NOMO-1 treated with dmso at 0.1 percent for 144 hours (cell line): ENCODE measurements at regions not wholly inside any gene's neighbourhood (a gene's known extent, or its start where the extent isn't known, plus 50 kb on each side); places are given as distances from the start of the nearest gene placed in this dataset.

ENCODE experiments used
- DNase-seq: peaks from one replicate; lab custom pipeline; 2025; ENCODE audit not compliant: unreplicated experiment; lab: John Stamatoyannopoulos, UW

GRCh38 chr5:39829441-39829840 lies 404.7 kb upstream of the DAB2 start:
- DNase-seq: no peak

GRCh38 chr5:39826051-39826450 lies 401.3 kb upstream of the DAB2 start:
- no peak for DNase-seq

GRCh38 chr5:39825301-39825700 lies 400.5 kb upstream of the DAB2 start:
- no peak for DNase-seq

GRCh38 chr5:39822020-39822419 lies 397.2 kb upstream of the DAB2 start:
- DNase-seq: no peak

- no peak for DNase-seq
Measured at GRCh38 chr5:39816866-39817265, 392.1 kb upstream of the DAB2 start.

GRCh38 chr5:39816156-39816845 lies 391.5 kb upstream of the DAB2 start:
- DNase-seq: no peak

GRCh38 chr5:39815711-39816110 lies 390.9 kb upstream of the DAB2 start:
- no peak for DNase-seq

- no peak for DNase-seq
Measured at GRCh38 chr5:39811381-39811780, 386.6 kb upstream of the DAB2 start.

- DNase-seq: no peak
Measured at GRCh38 chr5:39808656-39809055, 383.9 kb upstream of the DAB2 start.

GRCh38 chr5:39801306-39801705 lies 376.5 kb upstream of the DAB2 start:
- DNase-seq: no peak

GRCh38 chr5:39800042-39800601 lies 375.3 kb upstream of the DAB2 start:
- DNase-seq: no peak

- no peak for DNase-seq
Measured at GRCh38 chr5:39799242-39799641, 374.5 kb upstream of the DAB2 start.

GRCh38 chr5:39794513-39795210 lies 369.9 kb upstream of the DAB2 start:
- DNase-seq: no peak

- no peak for DNase-seq
Measured at GRCh38 chr5:39785410-39785809, 360.6 kb upstream of the DAB2 start.

GRCh38 chr5:39783756-39784421 lies 359.1 kb upstream of the DAB2 start:
- DNase-seq: no peak

- DNase-seq: no peak
Measured at GRCh38 chr5:39780347-39780746, 355.6 kb upstream of the DAB2 start.

- no peak for DNase-seq
Measured at GRCh38 chr5:39779831-39780230, 355.1 kb upstream of the DAB2 start.

GRCh38 chr5:39775797-39776365 lies 351.1 kb upstream of the DAB2 start:
- no peak for DNase-seq

GRCh38 chr5:39775086-39775796 lies 350.5 kb upstream of the DAB2 start:
- DNase-seq: no peak

GRCh38 chr5:39774605-39775004 lies 349.8 kb upstream of the DAB2 start:
- no peak for DNase-seq

GRCh38 chr5:39772307-39772706 lies 347.5 kb upstream of the DAB2 start:
- DNase-seq: no peak
